GM12864 (cell line): ENCODE measurements at regions not wholly inside any gene's neighbourhood (a gene's known extent, or its start where the extent isn't known, plus 50 kb on each side); places are given as distances from the start of the nearest gene placed in this dataset.

Experiments used
- DNase-seq: peaks from one replicate; pipeline ENCODE4 v3.0.0-alpha.2; 2011; ENCODE audit warnings: low read depth
- H3K4me3 ChIP-seq: 2 replicates; pipeline ENCODE4 v1.5.1; 2011; ENCODE audit warnings: mild to moderate bottlenecking, low read depth, low read length, control low read depth
- TF ChIP-seq, protein P1 (sequence below): IDR thresholded peaks from 2 replicates; pipeline ENCODE4 v1.5.1; 2011; ENCODE audit warnings: low read depth, mild to moderate bottlenecking, moderate library complexity, low read length, control low read depth, inconsistent platforms; ENCODE audit errors: missing control alignments

DNA sequence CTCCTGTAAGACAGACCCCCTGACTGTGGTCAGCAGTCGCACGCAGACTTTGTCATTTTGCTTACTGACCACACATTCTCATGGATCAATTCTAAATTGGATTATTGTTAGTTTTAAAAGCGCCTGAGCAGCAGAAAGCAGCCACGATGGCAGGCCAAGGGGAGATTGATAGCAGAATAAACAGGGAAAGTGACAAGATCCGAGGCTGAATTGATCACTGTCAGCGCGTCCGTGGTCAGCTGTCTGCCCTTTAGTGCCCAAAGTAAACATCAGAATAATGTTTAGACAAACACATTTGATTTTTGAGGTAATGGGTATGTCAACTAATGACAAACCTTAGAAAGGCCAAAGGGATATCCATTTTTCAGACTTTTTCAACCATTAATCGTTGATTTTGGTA is 426.8 kb downstream of the SETD4 start:
- TF ChIP-seq, protein P1, sequence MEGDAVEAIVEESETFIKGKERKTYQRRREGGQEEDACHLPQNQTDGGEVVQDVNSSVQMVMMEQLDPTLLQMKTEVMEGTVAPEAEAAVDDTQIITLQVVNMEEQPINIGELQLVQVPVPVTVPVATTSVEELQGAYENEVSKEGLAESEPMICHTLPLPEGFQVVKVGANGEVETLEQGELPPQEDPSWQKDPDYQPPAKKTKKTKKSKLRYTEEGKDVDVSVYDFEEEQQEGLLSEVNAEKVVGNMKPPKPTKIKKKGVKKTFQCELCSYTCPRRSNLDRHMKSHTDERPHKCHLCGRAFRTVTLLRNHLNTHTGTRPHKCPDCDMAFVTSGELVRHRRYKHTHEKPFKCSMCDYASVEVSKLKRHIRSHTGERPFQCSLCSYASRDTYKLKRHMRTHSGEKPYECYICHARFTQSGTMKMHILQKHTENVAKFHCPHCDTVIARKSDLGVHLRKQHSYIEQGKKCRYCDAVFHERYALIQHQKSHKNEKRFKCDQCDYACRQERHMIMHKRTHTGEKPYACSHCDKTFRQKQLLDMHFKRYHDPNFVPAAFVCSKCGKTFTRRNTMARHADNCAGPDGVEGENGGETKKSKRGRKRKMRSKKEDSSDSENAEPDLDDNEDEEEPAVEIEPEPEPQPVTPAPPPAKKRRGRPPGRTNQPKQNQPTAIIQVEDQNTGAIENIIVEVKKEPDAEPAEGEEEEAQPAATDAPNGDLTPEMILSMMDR: no peak
- no peak overlapping the region for H3K4me3 ChIP-seq
- no peak for DNase-seq

DNA sequence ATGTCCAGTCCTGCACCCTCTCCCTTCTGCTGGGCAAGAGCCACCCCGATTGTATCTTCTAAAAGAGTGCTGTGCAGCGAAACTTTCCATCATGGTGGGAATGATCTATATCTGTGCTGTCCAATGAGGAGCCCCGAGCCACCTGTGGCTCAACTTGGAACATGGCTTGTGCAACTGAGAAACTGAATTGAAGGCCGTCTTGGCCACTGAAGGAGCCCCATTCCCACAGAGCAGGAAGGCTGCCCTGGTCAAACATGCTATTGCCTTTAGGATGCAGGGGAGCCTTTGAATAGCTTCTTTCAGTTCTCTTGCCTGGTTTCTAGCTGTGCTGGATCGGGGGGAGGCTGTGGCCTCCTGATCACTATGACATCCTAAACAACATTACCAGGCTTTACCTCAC is 427.6 kb downstream of the SETD4 start:
- H3K4me3 ChIP-seq: no peak overlapping the region
- TF ChIP-seq, protein P1: no peak
- no peak for DNase-seq

DNA sequence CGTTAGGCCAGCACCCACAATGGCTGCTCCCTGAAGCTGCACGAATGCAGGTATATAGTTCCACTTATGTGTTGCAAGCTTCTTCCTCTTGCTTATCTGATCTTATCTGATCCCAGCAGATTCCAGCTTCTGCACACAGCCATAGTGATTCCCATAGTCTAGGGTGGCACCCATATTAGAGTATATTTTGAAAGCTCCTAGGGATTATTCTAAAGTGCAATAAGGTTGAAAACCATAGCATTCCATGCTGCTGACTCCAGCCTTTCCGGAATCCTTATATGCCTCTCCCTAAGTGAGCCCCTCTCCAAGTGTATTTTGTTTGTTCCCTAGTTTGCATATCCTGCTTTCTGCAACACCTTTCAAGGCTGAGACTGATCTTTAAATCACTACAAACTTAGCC is 432.0 kb downstream of the SETD4 start:
- DNase-seq: no peak
- H3K4me3 ChIP-seq: no peak overlapping the region
- TF ChIP-seq, protein P1: no peak

DNA sequence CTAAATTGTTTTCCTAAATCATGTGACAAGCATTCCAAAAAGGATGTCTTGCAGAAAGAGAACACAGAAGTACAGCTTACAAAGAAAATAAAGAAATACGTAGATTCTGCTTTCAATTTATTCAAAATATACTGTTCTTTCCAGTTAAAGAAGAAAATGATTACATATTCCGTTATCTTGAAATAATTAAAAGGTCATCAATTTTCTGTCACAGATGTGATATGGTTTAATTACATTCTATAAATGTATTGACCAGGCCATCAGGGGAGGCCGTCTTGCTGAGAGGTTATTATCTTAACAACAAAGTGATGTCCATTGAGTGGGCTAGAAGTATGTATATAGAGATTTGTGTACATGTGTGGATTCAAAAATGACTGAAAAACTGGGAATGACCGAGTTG is 432.9 kb downstream of the SETD4 start:
- DNase-seq: no peak
- TF ChIP-seq, protein P1: no peak

DNA sequence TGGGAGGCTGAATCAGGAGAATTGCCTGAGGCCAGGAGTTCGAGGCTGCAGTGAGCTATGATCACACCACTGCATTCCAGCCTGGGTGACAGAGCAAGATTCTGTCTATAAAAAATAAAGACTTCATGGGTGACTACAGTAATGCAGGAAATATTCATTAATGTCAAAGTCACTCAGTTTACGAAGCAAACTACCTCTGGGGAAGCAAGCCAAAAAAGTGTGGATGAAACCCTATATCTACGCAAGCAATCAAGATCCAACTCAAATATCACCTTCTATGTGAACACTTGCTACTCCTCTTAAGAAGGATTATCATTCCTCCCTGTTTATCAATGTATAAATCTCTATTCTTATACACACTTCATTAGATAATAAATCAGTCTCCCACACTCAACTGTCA is 434.8 kb downstream of the SETD4 start:
- TF ChIP-seq, protein P1: no peak
- no peak overlapping the region for H3K4me3 ChIP-seq
- DNase-seq: no peak

More for the DNA sequence above, 432.9 kb downstream of the SETD4 start:
- no peak overlapping the region for H3K4me3 ChIP-seq

DNA sequence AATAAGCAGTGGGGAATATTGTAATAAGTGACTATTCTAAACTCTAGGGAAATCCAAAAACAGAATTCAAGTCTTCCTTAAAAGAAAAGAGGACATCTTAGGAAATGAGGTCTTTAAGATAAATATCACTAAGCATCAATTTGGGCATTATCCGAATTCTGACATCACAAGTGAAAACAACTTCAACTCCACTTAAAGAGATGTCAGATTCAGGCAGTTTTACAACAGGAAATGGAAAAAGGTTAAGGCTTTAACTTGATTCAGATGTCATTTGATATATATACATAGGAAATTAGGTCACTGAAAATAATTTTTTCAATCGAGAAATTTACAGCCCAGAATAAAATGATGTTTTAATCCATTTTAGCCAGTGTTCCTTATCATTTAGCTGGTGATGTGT is 435.4 kb downstream of the SETD4 start:
- no peak for DNase-seq
- H3K4me3 ChIP-seq: no peak overlapping the region
- TF ChIP-seq, protein P1: no peak

DNA sequence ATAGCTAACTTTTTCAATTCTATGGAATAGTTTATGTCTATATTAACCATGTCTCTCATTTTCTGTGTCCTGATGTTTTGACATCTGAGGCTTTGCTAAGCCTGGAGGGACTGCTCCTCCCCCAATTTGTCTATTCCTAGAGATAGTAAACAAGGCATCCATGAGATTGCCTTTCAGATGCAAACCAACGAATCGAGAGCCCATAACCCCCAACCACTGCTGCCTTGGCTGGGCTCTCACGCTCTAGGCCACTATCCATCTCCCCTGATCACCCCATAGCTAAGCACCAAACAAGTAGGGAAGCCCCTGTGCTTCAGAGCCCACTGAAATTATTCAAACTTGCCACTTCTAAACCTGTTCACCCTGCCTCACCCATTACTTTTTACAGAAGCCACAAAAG is 437.7 kb downstream of the SETD4 start:
- no peak for DNase-seq
- no peak overlapping the region for H3K4me3 ChIP-seq
- TF ChIP-seq, protein P1: no peak
